HL-60 (cell line): ENCODE measurements at regions not wholly inside any gene's neighbourhood (a gene's known extent, or its start where the extent isn't known, plus 50 kb on each side); places are given as distances from the start of the nearest gene placed in this dataset.

Experiments used
- GABPA ChIP-seq: IDR thresholded peaks from 2 replicates; pipeline ENCODE4 v1.6.1; 2012; ENCODE audit warnings: low read depth
- TF ChIP-seq, protein P1 (sequence below): IDR thresholded peaks from one replicate; pipeline ENCODE4 v1.5.1; 2011; ENCODE audit warnings: low read length, control low read depth, inconsistent platforms; ENCODE audit not compliant: insufficient read depth

DNA sequence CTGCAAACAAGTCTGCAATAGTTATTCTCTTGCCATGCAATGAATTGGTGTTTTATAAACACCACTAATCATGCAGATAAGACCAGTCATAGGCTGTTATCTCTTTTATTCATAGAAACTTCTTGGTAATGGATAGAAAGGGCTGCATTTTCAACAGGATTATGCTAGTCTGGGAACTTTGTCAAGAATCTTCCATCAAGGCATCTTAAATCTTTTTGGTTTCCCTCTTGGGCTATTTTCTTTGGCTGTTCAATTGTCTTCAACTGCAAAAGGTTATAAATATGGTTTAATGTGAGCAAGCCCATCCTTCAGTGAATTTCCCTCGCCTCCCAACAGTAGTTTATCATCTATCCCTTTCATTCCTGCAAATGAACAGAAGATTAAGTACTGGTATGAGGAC, 59.0 kb upstream of the MINAR1 start:
- TF ChIP-seq, protein P1, sequence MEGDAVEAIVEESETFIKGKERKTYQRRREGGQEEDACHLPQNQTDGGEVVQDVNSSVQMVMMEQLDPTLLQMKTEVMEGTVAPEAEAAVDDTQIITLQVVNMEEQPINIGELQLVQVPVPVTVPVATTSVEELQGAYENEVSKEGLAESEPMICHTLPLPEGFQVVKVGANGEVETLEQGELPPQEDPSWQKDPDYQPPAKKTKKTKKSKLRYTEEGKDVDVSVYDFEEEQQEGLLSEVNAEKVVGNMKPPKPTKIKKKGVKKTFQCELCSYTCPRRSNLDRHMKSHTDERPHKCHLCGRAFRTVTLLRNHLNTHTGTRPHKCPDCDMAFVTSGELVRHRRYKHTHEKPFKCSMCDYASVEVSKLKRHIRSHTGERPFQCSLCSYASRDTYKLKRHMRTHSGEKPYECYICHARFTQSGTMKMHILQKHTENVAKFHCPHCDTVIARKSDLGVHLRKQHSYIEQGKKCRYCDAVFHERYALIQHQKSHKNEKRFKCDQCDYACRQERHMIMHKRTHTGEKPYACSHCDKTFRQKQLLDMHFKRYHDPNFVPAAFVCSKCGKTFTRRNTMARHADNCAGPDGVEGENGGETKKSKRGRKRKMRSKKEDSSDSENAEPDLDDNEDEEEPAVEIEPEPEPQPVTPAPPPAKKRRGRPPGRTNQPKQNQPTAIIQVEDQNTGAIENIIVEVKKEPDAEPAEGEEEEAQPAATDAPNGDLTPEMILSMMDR = no peak
- TF ChIP-seq GABPA = no peak
